Psoas muscle (tissue), 7 donors: ENCODE measurements at regions not wholly inside any gene's neighbourhood (a gene's known extent, or its start where the extent isn't known, plus 50 kb on each side); places are given as distances from the start of the nearest gene placed in this dataset.

Source experiments
- ATAC-seq, 4 donors: fragments of 200-7000 bp; cut with Tn5 transposase; one replicate each; pipeline ENCODE4 v1.9.1; 2020; ENCODE audit warnings: moderate library complexity in 3 of 4, mild to moderate bottlenecking in 2 of 4
- DNase-seq, 2 donors: peaks; one replicate each; pipeline ENCODE4 v3.0.0-alpha.2; 2020
- H3K27ac ChIP-seq: fragments of 200-600 bp; one replicate; pipeline ENCODE4 v1.8.0; 2022
- H3K27me3 ChIP-seq, 3 donors: fragments of 200-600 bp in 1 of 3; one replicate each; pipeline versions ENCODE4 v1.6.1 to v1.8.0; 2013 to 2022; ENCODE audit warnings: low read length in 2 of 3, mild to moderate bottlenecking in 2 of 3, moderate library complexity in 1 of 3; ENCODE audit not compliant: insufficient read depth in 3 of 3
- H3K36me3 ChIP-seq, 2 donors: fragments of 200-600 bp in 1 of 2; one replicate each; pipeline versions ENCODE4 v1.6.1 to v1.8.0; 2013 to 2022; ENCODE audit warnings: low read depth in 1 of 2, mild to moderate bottlenecking in 1 of 2, moderate library complexity in 1 of 2; ENCODE audit not compliant: insufficient read depth in 1 of 2
- H3K4me1 ChIP-seq: fragments of 200-600 bp; one replicate; pipeline ENCODE4 v1.8.0; 2022
- H3K4me3 ChIP-seq: fragments of 200-600 bp; one replicate; pipeline ENCODE4 v1.8.0; 2022; ENCODE audit warnings: mild to moderate bottlenecking
- H3K9me3 ChIP-seq: fragments of 200-600 bp; one replicate; pipeline ENCODE4 v1.8.0; 2022
- WGBS, 3 donors: extraction: QIAGEN DNeasy Blood & Tissue Kit; methylation state at CpG; one replicate each; pipeline versions ENCODE4 v1.1.6 to v1.1.7; 2013; 5-methylcytosine and 5-hydroxymethylcytosine counted together
- intact Hi-C, 2 donors: fragments of 100-400 bp; cut with DNase I; formaldehyde crosslinking; loops; one replicate each; pipeline versions ENCODE4 v1.11.0 to v1.14.2; 2022
- TF ChIP-seq, protein P1 (sequence below): fragments of 200-600 bp; IDR thresholded peaks from one replicate; pipeline ENCODE4 v1.8.0; 2022; ENCODE audit warnings: antibody characterized with exemption
- donor health status: healthy with polysubstance abuse.
- donor health status: DM: no; HTN: no; CAD: no; lungs with moderate emphysema.
- donor health status: Bipolar disorder and iron deficiency.
- donor health status: healthy.
- donor health status: DM: yes; HTN: yes; CAD: no.
- donor health status: DM: no; HTN: no; CAD: no.
- donor health status: DM: yes; HTN: yes; CAD: no.

DNA sequence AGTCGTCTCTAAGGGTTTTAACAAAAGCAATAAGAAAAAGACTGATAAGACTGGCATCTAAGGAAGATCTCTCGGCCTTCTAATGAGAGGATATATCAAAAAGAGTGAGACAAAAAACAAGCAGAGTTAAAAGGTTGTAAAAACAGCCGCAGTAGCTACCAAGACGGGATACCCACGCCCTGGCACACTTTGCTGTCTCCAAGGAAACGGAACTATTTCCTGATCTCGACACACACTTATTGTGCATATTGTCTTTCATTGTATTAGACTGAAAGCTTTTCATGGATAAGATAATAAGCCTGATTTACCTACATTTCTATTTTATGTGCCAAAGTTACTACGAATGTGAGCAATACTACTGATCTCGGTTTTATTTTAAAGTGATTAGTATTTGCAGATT lies 161.5 kb upstream of the MCTP2 start:
- ATAC-seq (no peak), DNase-seq (no peak)
- Histone ChIP-seq H3K36me3 (no peaks in the 10 kb centered on the region), H3K4me1 (no peaks in the 10 kb centered on the region), H3K9me3 (no peaks in the 10 kb centered on the region), H3K27ac (no peak overlapping the region), H3K4me3 (no peak overlapping the region), H3K27me3 (peaks cover 0 to 18% (median 0%) of the 10 kb centered on the region in 3 donors)
- TF ChIP-seq, protein P1, sequence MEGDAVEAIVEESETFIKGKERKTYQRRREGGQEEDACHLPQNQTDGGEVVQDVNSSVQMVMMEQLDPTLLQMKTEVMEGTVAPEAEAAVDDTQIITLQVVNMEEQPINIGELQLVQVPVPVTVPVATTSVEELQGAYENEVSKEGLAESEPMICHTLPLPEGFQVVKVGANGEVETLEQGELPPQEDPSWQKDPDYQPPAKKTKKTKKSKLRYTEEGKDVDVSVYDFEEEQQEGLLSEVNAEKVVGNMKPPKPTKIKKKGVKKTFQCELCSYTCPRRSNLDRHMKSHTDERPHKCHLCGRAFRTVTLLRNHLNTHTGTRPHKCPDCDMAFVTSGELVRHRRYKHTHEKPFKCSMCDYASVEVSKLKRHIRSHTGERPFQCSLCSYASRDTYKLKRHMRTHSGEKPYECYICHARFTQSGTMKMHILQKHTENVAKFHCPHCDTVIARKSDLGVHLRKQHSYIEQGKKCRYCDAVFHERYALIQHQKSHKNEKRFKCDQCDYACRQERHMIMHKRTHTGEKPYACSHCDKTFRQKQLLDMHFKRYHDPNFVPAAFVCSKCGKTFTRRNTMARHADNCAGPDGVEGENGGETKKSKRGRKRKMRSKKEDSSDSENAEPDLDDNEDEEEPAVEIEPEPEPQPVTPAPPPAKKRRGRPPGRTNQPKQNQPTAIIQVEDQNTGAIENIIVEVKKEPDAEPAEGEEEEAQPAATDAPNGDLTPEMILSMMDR, result no peak
- intact Hi-C loops, result no loop called here
- WGBS, 3 donors, result 49 to 68% (median 49%) methylated on average over 9 of the region's 9 CpGs

DNA sequence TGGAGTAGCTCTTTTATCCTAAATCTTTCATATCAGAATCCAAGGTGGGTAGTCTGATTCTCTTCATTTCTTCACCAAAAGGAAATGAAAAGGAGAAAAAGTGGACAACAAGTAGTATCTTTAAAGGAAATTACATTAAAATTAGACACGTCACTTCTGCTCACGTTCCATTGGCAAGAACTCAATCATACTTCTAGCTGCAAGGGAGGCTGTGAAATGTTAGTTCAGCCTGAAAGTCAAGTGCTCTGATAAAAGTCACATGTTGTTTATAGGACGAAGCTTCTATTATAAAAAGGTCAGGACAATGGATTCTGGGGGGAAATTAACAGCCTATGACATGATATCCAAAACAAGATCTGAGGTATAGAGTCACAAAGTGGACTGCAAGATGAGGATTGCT lies 164.6 kb upstream of the MCTP2 start:
- TF ChIP-seq, protein P1, result no peak
- WGBS, 3 donors, result 84 to 88% (median 87%) methylated on average over 3 of the region's 3 CpGs
- no peak for ATAC-seq

DNA sequence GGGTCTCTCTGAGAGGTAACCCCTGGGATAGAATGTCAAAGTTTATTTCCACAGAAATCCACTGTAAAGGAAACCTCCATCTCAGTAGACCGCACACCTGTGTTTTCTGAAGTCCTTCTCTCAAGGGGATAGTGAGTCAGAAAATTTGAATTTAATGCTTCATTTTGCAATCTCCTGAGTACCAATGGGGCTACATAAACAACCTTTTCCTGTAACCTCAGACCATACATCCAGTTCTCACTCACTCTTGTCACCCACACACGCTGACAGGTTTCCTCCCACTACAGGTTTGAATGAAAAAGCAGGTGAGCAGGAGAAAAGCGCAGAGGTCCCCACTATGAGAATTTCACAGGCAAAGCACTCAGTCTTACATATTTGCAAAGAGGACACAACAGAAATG lies 165.3 kb upstream of the MCTP2 start:
- ATAC-seq (no peak), DNase-seq (no peak)

More for the DNA sequence above, 164.6 kb upstream of the MCTP2 start:
- Histone ChIP-seq H3K36me3 (no peaks in the 10 kb centered on the region), H3K27me3 (peaks cover 0 to 21% (median 0%) of the 10 kb centered on the region in 3 donors), H3K4me3 (no peak overlapping the region), H3K27ac (no peak overlapping the region), H3K4me1 (no peaks in the 10 kb centered on the region), H3K9me3 (no peaks in the 10 kb centered on the region)
- no peak for DNase-seq
- intact Hi-C loops, result no loop called here

GRCh38 chr15:94064676-94065313 lies 166.6 kb upstream of the MCTP2 start:
- H3K27ac ChIP-seq, result no peak overlapping the region

More for the DNA sequence above, 165.3 kb upstream of the MCTP2 start:
- Histone ChIP-seq H3K27ac (no peak overlapping the region), H3K4me1 (no peaks in the 10 kb centered on the region), H3K36me3 (no peaks in the 10 kb centered on the region), H3K27me3 (peaks cover 0 to 14% (median 0%) of the 10 kb centered on the region in 3 donors), H3K9me3 (no peaks in the 10 kb centered on the region), H3K4me3 (no peak overlapping the region)
- intact Hi-C loops, result no loop called here
- TF ChIP-seq, protein P1, result no peak
- WGBS, 3 donors, result 79 to 89% (median 83%) methylated on average over 3 of the region's 3 CpGs

More at GRCh38 chr15:94064676-94065313, 166.6 kb upstream of the MCTP2 start:
- peaks cover 0 to 4% (median 0%) of the 10 kb centered on the region in 3 donors for H3K27me3 ChIP-seq
- H3K4me3 ChIP-seq, result no peak overlapping the region
- intact Hi-C loops, result no loop called here
- no peaks in the 10 kb centered on the region for H3K9me3 ChIP-seq
- DNase-seq, result no peak
- WGBS, 3 donors, result 93 to 100% (median 100%) methylated on average over 2 of the region's 2 CpGs
- no peaks in the 10 kb centered on the region for H3K36me3 ChIP-seq
- TF ChIP-seq, protein P1, result no peak
- ATAC-seq, result no peak
- H3K4me1 ChIP-seq, result no peaks in the 10 kb centered on the region
